Muscle of back (tissue), 3 donors: ENCODE measurements at regions not wholly inside any gene's neighbourhood (a gene's known extent, or its start where the extent isn't known, plus 50 kb on each side); places are given as distances from the start of the nearest gene placed in this dataset.

Experiments
- DNase-seq, 3 donors: peaks; one replicate each; pipeline versions ENCODE4 v3.0.0 to v3.0.0-alpha.2; 2013

- no peak for DNase-seq
Measured at GRCh38 chr10:43820663-43821062, 172.0 kb upstream of the ZNF32 start.

- DNase-seq = no peak
Measured at GRCh38 chr10:43819464-43820230, 171.0 kb upstream of the ZNF32 start.

GRCh38 chr10:43818687-43819086 lies 170.0 kb upstream of the ZNF32 start:
- DNase-seq = no peak

GRCh38 chr10:43817368-43817767 lies 168.7 kb upstream of the ZNF32 start:
- peak in 1 of 3 donors; percentile 61 for DNase-seq

- DNase-seq = peak; percentile 76 to 94 (median 89)
Measured at GRCh38 chr10:43816351-43817321, 168.0 kb upstream of the ZNF32 start.

- peak in 1 of 3 donors; percentile 62 for DNase-seq
Measured at GRCh38 chr10:43815181-43815885, 166.7 kb upstream of the ZNF32 start.

- no peak for DNase-seq
Measured at GRCh38 chr10:43814663-43815062, 166.0 kb upstream of the ZNF32 start.

GRCh38 chr10:43811871-43812270 lies 163.2 kb upstream of the ZNF32 start:
- DNase-seq = peak in 2 of 3 donors; percentile 42 to 70

- DNase-seq = peak in 2 of 3 donors; percentile 65 to 73
Measured at GRCh38 chr10:43809211-43809930, 160.7 kb upstream of the ZNF32 start.

GRCh38 chr10:43808136-43808535 lies 159.5 kb upstream of the ZNF32 start:
- no peak for DNase-seq

GRCh38 chr10:43806831-43807640 lies 158.4 kb upstream of the ZNF32 start:
- DNase-seq = peak in 1 of 3 donors; percentile 49

- DNase-seq = no peak
Measured at GRCh38 chr10:43803791-43804190, 155.1 kb upstream of the ZNF32 start.

- no peak for DNase-seq
Measured at GRCh38 chr10:43802988-43803696, 154.5 kb upstream of the ZNF32 start.

GRCh38 chr10:43801626-43802025 lies 152.9 kb upstream of the ZNF32 start:
- no peak for DNase-seq

- DNase-seq = peak in 1 of 3 donors; percentile 40
Measured at GRCh38 chr10:43801140-43801539, 152.5 kb upstream of the ZNF32 start.

GRCh38 chr10:43796781-43797180 lies 148.1 kb upstream of the ZNF32 start:
- DNase-seq = no peak

GRCh38 chr10:43795639-43796038 lies 147.0 kb upstream of the ZNF32 start:
- DNase-seq = no peak

- DNase-seq = no peak
Measured at GRCh38 chr10:43795093-43795492, 146.4 kb upstream of the ZNF32 start.

- peak in 1 of 3 donors; percentile 48 for DNase-seq
Measured at GRCh38 chr10:43794181-43794815, 145.6 kb upstream of the ZNF32 start.
